MCF 10A (cell line): ENCODE measurements at regions not wholly inside any gene's neighbourhood (a gene's known extent, or its start where the extent isn't known, plus 50 kb on each side); places are given as distances from the start of the nearest gene placed in this dataset.

Source experiments
- BruUV-seq: library from RNA; stranded (reverse); fragments of 400-500 nt; replicated peaks from 2 replicates; lab custom pipeline; 2021; lab: Mats Ljungman, UMichigan
- CTCF ChIA-PET: fragments of 300-600 bp; sonication (Branson Sonifier 250); formaldehyde crosslinking; extraction: SDS; loops from one replicate; lab custom pipeline; 2021; ENCODE audit warnings: antibody characterized with exemption, inconsistent platforms; lab: Yijun Ruan, JAX
- POLR2A ChIA-PET: fragments of 300-600, 350-650 bp; sonication (Branson Sonifier 250); formaldehyde crosslinking; extraction: SDS; loops from one replicate; lab custom pipeline; 2020; ENCODE audit warnings: antibody characterized with exemption, inconsistent platforms; lab: Yijun Ruan, JAX
- DNase-seq: peaks from one replicate; pipeline ENCODE4 v3.0.0-alpha.2; 2018; ENCODE audit not compliant: unreplicated experiment
- H3K27ac Mint-ChIP-seq: one replicate; pipeline ENCODE4 v1.8.0; 2022; ENCODE audit warnings: mild to moderate bottlenecking, low read depth, mixed read lengths; ENCODE audit not compliant: unreplicated experiment
- H3K27me3 Mint-ChIP-seq: one replicate; pipeline ENCODE4 v1.8.0; 2022; ENCODE audit warnings: mixed read lengths; ENCODE audit not compliant: insufficient read depth, unreplicated experiment
- H3K36me3 Mint-ChIP-seq: one replicate; pipeline ENCODE4 v1.8.0; 2022; ENCODE audit warnings: mild to moderate bottlenecking, moderate library complexity, mixed read lengths; ENCODE audit not compliant: insufficient read depth, unreplicated experiment
- H3K4me1 Mint-ChIP-seq: one replicate; pipeline ENCODE4 v1.8.0; 2022; ENCODE audit warnings: mixed read lengths; ENCODE audit not compliant: insufficient read depth, unreplicated experiment
- H3K4me3 Mint-ChIP-seq: one replicate; pipeline ENCODE4 v1.8.0; 2022; ENCODE audit warnings: mild to moderate bottlenecking, moderate library complexity, mixed read lengths; ENCODE audit not compliant: unreplicated experiment
- H3K9me3 Mint-ChIP-seq: one replicate; pipeline ENCODE4 v1.8.0; 2022; ENCODE audit warnings: mixed read lengths; ENCODE audit not compliant: unreplicated experiment
- intact Hi-C: fragments of 100-400 bp; cut with micrococcal nuclease; formaldehyde crosslinking; loops from 2 replicates; pipeline ENCODE4 v1.14.1; 2022
- TF ChIP-seq, protein P1 (sequence below): fragments of 200-600 bp; IDR thresholded peaks from one replicate; pipeline ENCODE4 v1.8.0; 2022; ENCODE audit warnings: antibody characterized with exemption, mild to moderate bottlenecking; ENCODE audit not compliant: unreplicated experiment

GRCh38 chr2:126826491-126826890, 72.2 kb upstream of the TEX51 start:
- POLR2A ChIA-PET = no interaction called here
- Mint-ChIP-seq H3K27me3 (peaks cover 12% of the 10 kb centered on the region), H3K4me1 (no peaks in the 10 kb centered on the region), H3K4me3 (no peak overlapping the region), H3K36me3 (no peaks in the 10 kb centered on the region), H3K9me3 (no peaks in the 10 kb centered on the region), H3K27ac (no peak overlapping the region)
- TF ChIP-seq, protein P1, sequence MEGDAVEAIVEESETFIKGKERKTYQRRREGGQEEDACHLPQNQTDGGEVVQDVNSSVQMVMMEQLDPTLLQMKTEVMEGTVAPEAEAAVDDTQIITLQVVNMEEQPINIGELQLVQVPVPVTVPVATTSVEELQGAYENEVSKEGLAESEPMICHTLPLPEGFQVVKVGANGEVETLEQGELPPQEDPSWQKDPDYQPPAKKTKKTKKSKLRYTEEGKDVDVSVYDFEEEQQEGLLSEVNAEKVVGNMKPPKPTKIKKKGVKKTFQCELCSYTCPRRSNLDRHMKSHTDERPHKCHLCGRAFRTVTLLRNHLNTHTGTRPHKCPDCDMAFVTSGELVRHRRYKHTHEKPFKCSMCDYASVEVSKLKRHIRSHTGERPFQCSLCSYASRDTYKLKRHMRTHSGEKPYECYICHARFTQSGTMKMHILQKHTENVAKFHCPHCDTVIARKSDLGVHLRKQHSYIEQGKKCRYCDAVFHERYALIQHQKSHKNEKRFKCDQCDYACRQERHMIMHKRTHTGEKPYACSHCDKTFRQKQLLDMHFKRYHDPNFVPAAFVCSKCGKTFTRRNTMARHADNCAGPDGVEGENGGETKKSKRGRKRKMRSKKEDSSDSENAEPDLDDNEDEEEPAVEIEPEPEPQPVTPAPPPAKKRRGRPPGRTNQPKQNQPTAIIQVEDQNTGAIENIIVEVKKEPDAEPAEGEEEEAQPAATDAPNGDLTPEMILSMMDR = no peak
- intact Hi-C loops = no loop called here
- CTCF ChIA-PET = interaction anchor here (0.9 kb wide), 1 partner anchor 145 kb away, joined by 3 read pairs; no protein-coding TSS in a partner anchor
- DNase-seq = no peak
- BruUV-seq = no TSS peak

- CTCF ChIA-PET = interaction anchor here (0.9 kb wide), 1 partner anchor 144 kb away, joined by 3 read pairs; no protein-coding TSS in a partner anchor
- no peak for DNase-seq
- Mint-ChIP-seq H3K27me3 (peaks cover 11% of the 10 kb centered on the region), H3K4me1 (no peaks in the 10 kb centered on the region), H3K4me3 (no peak overlapping the region), H3K9me3 (no peaks in the 10 kb centered on the region), H3K36me3 (no peaks in the 10 kb centered on the region), H3K27ac (no peak overlapping the region)
- BruUV-seq = no TSS peak
- TF ChIP-seq, protein P1 = no peak
- intact Hi-C loops = no loop called here
- POLR2A ChIA-PET = interaction anchor here (0.6 kb wide), 1 partner anchor 353 kb away, joined by 5 read pairs; no protein-coding TSS in a partner anchor
These were observed 71.3 kb upstream of the TEX51 start for GRCh38 chr2:126827371-126827770.

GRCh38 chr2:126828051-126828450, 70.6 kb upstream of the TEX51 start:
- intact Hi-C loops = no loop called here
- Mint-ChIP-seq H3K4me1 (no peaks in the 10 kb centered on the region), H3K4me3 (no peak overlapping the region), H3K9me3 (no peaks in the 10 kb centered on the region), H3K27ac (no peak overlapping the region), H3K27me3 (peaks cover 11% of the 10 kb centered on the region), H3K36me3 (no peaks in the 10 kb centered on the region)
- DNase-seq = no peak
- TF ChIP-seq, protein P1 = no peak
- ChIA-PET CTCF (no interaction called here), POLR2A (no interaction called here)
- BruUV-seq = no TSS peak

DNA sequence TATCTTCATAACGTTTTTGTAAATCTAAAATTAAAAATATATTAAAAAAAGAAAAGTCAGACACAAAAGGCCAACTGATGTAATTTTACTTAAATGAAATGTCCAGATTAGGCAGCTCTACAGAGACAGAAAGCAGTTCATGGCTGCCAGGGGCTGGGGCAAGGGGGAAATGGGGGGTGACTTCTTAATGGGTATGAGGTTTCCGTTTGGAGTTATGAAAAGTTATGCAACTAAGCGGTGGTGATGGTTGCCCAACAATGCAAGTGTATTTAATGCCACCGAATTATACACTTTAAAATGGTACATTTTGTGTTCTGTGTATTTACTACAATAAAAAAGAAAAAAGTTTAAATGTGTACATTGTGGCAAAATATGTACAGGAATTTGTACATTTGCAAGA, 70.2 kb upstream of the TEX51 start:
- H3K9me3 Mint-ChIP-seq = no peaks in the 10 kb centered on the region
- H3K4me1 Mint-ChIP-seq = no peaks in the 10 kb centered on the region
- H3K36me3 Mint-ChIP-seq = no peaks in the 10 kb centered on the region
- TF ChIP-seq, protein P1 = no peak
- no TSS peak for BruUV-seq
- H3K27me3 Mint-ChIP-seq = peaks cover 11% of the 10 kb centered on the region
- H3K27ac Mint-ChIP-seq = no peak overlapping the region
- intact Hi-C loops = no loop called here
- no peak for DNase-seq
- CTCF ChIA-PET = interaction anchor here (0.8 kb wide), 1 partner anchor 1282 kb away, joined by 3 read pairs; no protein-coding TSS in a partner anchor
- POLR2A ChIA-PET = no interaction called here
- no peak overlapping the region for H3K4me3 Mint-ChIP-seq
